DND-41 (cell line): ENCODE measurements at regions not wholly inside any gene's neighbourhood (a gene's known extent, or its start where the extent isn't known, plus 50 kb on each side); places are given as distances from the start of the nearest gene placed in this dataset.

Source experiments
- ATAC-seq: fragments of 200-7000 bp; cut with Tn5 transposase; 3 replicates; pipeline ENCODE4 v1.9.1; 2021; ENCODE audit warnings: low read depth; ENCODE audit not compliant: insufficient read depth
- DNase-seq: peaks from one replicate; pipeline ENCODE4 v3.0.0-alpha.2; 2020
- H2AFZ ChIP-seq: 2 replicates; pipeline ENCODE4 v1.6.0; 2012; ENCODE audit warnings: low read depth, low read length
- H3K27ac ChIP-seq: 2 replicates; pipeline ENCODE4 v1.5.1; 2012; ENCODE audit warnings: low read length, inconsistent platforms
- H3K27me3 ChIP-seq: fragments of 200-600 bp; sonication (generic); 2 replicates; pipeline ENCODE4 v1.6.0; 2012; ENCODE audit warnings: low read length, mild to moderate bottlenecking, inconsistent platforms; ENCODE audit not compliant: insufficient read depth, poor library complexity
- H3K36me3 ChIP-seq: 2 replicates; pipeline ENCODE4 v1.5.1; 2012; ENCODE audit warnings: low read length, inconsistent platforms; ENCODE audit not compliant: insufficient read depth
- H3K4me1 ChIP-seq: 2 replicates; pipeline ENCODE4 v1.5.1; 2012; ENCODE audit warnings: mild to moderate bottlenecking, low read length; ENCODE audit not compliant: insufficient read depth
- H3K4me2 ChIP-seq: 2 replicates; pipeline ENCODE4 v1.6.0; 2012; ENCODE audit warnings: mild to moderate bottlenecking, moderate library complexity, low read length, inconsistent platforms; ENCODE audit not compliant: insufficient read depth
- H3K4me3 ChIP-seq, 2 experiments: fragments of 200-600 bp in 1 of 2; shearing (Covaris generic) in 1 of 2; 2 replicates each; pipeline ENCODE4 v1.5.1; 2012 to 2016; ENCODE audit warnings: inconsistent platforms in 2 of 2, low read length in 2 of 2, mild to moderate bottlenecking in 2 of 2, low read depth in 1 of 2, moderate library complexity in 1 of 2
- H3K79me2 ChIP-seq: 2 replicates; pipeline ENCODE4 v1.6.0; 2012; ENCODE audit warnings: low read length, inconsistent platforms; ENCODE audit not compliant: insufficient read depth
- H3K9ac ChIP-seq: 2 replicates; pipeline ENCODE4 v1.6.0; 2012; ENCODE audit warnings: low read depth, mild to moderate bottlenecking, inconsistent platforms, low read length, moderate library complexity
- H3K9me3 ChIP-seq: 2 replicates; pipeline ENCODE4 v1.5.1; 2012; ENCODE audit warnings: low read length, moderate library complexity, mild to moderate bottlenecking, inconsistent platforms; ENCODE audit not compliant: insufficient read depth, severe bottlenecking
- H4K20me1 ChIP-seq: 2 replicates; pipeline ENCODE4 v1.6.0; 2012; ENCODE audit warnings: low read length; ENCODE audit not compliant: insufficient read depth
- CTCF ChIP-seq: IDR thresholded peaks from 2 replicates; pipeline ENCODE4 v1.5.1; 2012; ENCODE audit warnings: borderline replicate concordance, low read length, moderate library complexity, mild to moderate bottlenecking; ENCODE audit not compliant: poor library complexity, severe bottlenecking; ENCODE audit errors: extremely low read depth
- EZH2 ChIP-seq: IDR thresholded peaks from 3 replicates; pipeline ENCODE4 v1.6.1; 2012; ENCODE audit warnings: borderline replicate concordance, low read depth, mild to moderate bottlenecking, moderate library complexity, low read length, inconsistent platforms; ENCODE audit not compliant: severe bottlenecking

DNA sequence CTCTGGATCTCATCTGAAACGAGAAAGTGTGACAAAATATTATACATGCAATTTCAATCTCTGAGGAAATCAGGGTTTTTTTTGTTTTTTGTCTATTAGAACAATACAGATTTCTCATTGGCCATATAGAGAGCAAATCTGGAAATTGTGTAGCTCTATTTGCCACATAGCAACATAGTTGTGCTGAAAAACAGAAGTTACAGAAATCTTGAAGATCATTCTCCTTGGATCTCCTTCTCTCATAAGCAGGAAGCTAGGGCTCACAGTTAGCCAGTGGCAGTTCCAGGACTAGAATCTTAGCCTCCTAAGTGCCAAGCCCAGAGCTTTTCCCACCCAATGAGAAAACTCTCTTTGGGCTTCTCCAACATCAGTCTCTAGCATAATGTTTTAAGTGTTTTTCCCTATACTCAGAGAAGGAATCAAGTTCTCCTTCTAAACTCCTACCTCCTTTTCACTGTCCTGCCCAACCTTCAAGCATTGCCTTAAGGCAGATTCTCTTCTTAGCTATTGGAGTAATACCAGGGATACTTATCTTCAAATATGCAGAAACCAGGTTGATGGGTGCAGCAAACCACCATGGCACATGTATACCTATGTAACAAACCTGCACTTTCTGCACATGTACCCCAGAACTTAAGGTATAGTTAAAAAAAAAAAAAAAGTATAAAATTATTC lies 211.6 kb downstream of the ALDH8A1 start:
- ATAC-seq = no peak
- H3K27ac ChIP-seq = no peak overlapping the region
- no peak overlapping the region for H3K4me3 ChIP-seq
- no peaks in the 10 kb centered on the region for H3K4me1 ChIP-seq
- H4K20me1 ChIP-seq = no peaks in the 10 kb centered on the region
- H3K27me3 ChIP-seq = peaks cover 23% of the 10 kb centered on the region
- H3K79me2 ChIP-seq = no peaks in the 10 kb centered on the region
- no peak for TF ChIP-seq EZH2
- TF ChIP-seq CTCF = no peak
- no peak overlapping the region for H3K4me2 ChIP-seq
- H3K36me3 ChIP-seq = no peaks in the 10 kb centered on the region
- no peak overlapping the region for H2AFZ ChIP-seq
- no peak for DNase-seq
- no peak overlapping the region for H3K9ac ChIP-seq
- no peaks in the 10 kb centered on the region for H3K9me3 ChIP-seq

- Histone ChIP-seq H3K9me3 (no peaks in the 10 kb centered on the region), H4K20me1 (no peaks in the 10 kb centered on the region), H3K9ac (no peak overlapping the region), H3K79me2 (no peaks in the 10 kb centered on the region), H3K27me3 (peaks cover 22% of the 10 kb centered on the region), H3K4me2 (no peak overlapping the region), H3K27ac (no peak overlapping the region), H2AFZ (no peak overlapping the region), H3K4me1 (no peaks in the 10 kb centered on the region), H3K36me3 (no peaks in the 10 kb centered on the region), H3K4me3 (no peak overlapping the region)
- no peak for TF ChIP-seq EZH2
- TF ChIP-seq CTCF = no peak
- ATAC-seq (no peak), DNase-seq (no peak)
Measured at GRCh38 chr6:134735461-134735860, 214.4 kb downstream of the ALDH8A1 start.

DNA sequence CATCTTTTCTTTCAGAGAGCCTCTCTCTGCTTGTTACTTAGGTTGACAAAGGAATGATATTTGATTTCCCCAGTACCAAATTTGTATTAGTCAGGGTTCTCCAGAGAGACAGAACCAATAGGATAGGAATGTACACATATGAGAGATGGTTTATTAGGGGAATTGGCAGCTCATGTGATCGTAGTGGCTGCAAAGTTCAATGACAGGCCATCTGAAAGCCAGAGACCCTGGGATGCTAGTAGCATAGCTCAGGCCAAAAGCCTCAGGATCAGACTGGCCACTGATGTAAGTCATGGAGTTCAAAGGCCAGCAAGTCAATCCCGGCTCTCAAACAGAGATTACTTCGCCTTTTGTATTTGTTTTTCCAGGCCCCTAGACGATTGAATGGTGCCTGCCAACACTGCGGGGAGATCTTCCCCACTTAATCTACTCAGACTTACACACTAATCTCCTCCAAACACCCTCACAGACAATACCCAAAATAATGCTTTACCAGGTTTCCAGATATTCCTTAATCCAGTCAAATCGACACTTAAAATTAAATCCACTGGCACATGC lies 215.5 kb downstream of the ALDH8A1 start:
- Histone ChIP-seq H3K79me2 (no peaks in the 10 kb centered on the region), H3K27ac (no peak overlapping the region), H4K20me1 (no peaks in the 10 kb centered on the region), H3K36me3 (no peaks in the 10 kb centered on the region), H3K4me3 (no peak overlapping the region), H2AFZ (no peak overlapping the region), H3K4me1 (no peaks in the 10 kb centered on the region), H3K4me2 (no peak overlapping the region), H3K27me3 (peaks cover 21% of the 10 kb centered on the region), H3K9ac (no peak overlapping the region), H3K9me3 (no peaks in the 10 kb centered on the region)
- ATAC-seq = no peak
- TF ChIP-seq EZH2 (no peak), CTCF (no peak)
- no peak for DNase-seq
